ENCODE measurements at regions not wholly inside any gene's neighbourhood (a gene's known extent, or its start where the extent isn't known, plus 50 kb on each side); places are given as distances from the start of the nearest gene placed in this dataset.

DNA sequence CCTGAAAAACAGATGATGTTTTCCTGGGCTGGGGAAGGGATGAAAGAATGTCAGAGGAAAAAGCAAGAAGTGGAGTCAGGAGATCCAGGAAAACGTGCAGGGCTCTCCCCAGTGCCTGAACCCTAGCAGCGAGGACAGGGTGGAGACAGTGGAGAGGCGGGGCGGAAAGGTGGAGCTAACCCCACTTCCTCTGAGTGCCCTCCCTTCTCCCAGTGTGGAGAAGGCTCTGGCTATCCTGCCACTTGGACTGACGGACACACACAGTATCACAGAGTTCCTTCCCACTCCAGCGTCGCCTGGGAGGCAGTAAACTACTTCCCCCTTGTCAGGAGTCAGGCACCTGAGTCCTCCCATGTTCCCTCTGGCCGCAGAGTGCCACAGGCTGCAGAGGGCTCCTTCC, 125.3 kb upstream of the CHRNA7 start:
- in situ Hi-C loops (cut with MboI; ENCODE audit: low sequenced_read_pairs) = no loop called here

DNA sequence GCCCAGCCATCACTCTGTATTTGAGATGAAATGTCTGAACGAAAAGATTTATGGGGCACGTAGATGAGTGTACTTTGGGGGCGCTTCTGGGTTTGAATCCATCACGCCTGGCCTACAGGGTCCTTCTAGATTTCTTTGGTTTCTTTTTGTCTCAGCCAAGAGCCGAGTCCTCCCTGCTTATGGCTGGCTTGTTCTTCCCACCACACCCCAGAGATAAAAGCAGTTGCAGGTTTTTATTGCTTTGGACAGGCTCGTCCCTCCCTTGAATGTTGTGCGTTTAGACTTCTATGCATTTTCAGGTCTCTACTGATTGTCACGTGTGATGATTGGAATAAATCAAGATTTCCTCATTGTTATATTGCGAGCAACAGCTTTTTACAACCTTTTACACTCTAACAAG, 104.8 kb upstream of the CHRNA7 start:
- in situ Hi-C loops (cut with MboI; ENCODE audit: low sequenced_read_pairs) = no loop called here

DNA sequence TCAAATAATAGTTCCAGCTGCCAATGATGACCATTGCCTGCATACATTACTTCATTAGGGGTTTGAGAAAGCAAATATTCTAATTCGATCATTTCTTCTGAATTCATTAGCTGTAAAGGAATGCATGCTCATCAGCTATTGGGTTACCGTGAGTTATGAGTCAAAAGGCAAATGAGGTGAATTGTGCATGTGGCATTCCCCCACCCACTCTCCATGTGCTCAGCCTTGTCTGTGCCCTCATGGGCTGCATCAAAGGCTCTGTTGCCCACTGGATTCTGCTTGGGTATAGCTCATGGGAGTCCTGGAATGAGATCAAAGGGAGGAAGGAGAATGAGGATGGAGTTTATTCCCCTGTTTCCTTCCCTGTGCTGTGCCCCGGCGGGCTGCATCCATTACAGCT, 99.3 kb upstream of the CHRNA7 start:
- in situ Hi-C loops (cut with MboI; ENCODE audit: low sequenced_read_pairs) = no loop called here

- in situ Hi-C loops (cut with MboI; ENCODE audit: low sequenced_read_pairs) = no loop called here
These were observed 97.7 kb upstream of the CHRNA7 start for GRCh38 chr15:31932576-31932975.

GRCh38 chr15:31934821-31935220, 95.5 kb upstream of the CHRNA7 start:
- in situ Hi-C loops (cut with MboI; ENCODE audit: low sequenced_read_pairs) = no loop called here

- in situ Hi-C loops (cut with MboI; ENCODE audit: low sequenced_read_pairs) = no loop called here
These were observed 76.8 kb upstream of the CHRNA7 start for GRCh38 chr15:31953478-31953877.

DNA sequence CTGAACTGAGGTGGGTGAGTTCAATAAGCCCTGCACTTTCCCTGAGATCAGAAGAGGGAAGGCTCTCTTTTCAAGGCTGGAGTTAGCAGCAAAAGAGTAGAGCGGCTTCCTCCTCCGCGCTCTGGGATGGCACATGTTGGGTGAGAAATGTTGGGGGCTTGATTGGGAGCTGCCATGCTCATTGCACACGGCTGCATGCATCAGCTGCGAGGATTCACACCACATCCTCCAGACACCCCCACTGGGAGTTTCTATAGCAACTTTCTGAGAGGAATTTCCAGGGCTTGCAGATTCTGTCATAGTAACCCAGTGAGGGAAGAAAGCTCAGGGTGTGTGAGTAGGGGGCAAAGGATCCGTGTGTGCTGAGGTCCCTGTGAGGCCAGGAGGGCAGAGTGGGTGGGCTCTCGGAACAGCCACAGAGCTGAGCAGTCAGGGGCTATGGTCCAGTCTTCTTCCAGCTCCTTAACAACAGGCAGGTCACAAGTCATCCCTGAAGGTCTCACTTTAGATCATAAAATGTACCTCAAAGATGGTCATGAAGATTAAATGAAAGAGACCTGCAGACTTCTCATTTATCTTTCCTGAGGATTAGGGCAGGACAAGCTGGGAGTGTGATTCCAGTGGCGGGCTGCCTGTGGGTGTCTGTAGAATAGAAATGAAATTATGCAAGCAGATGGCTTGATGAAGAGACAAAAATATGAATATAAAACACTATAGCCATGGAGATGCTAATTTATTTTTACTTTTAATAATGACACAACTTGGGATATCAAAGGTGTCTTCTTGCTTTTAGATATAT, 75.7 kb upstream of the CHRNA7 start:
- in situ Hi-C loops (cut with MboI; ENCODE audit: low sequenced_read_pairs) = no loop called here

- in situ Hi-C loops (cut with MboI; ENCODE audit: low sequenced_read_pairs) = no loop called here
These were observed 74.6 kb upstream of the CHRNA7 start for GRCh38 chr15:31955734-31956133.

DNA sequence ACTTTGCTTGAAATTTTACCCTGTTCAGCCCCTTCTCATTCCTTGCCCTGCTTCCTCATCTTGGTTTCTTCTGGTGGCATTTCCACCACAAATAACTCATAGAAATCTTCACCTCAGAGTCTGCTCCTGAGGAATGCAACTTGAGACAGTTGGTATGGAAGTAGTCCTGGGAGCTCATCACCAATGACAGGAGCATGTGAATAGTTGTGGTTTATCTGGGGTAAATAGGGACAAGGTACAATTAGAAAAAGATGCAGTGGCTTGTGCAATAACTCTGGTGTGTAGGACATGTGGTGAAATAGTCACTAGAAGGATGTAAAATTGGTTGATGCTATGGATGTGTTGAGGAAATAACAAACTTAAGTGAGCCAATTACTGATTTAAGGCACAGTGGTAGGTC, 72.7 kb upstream of the CHRNA7 start:
- in situ Hi-C loops (cut with MboI; ENCODE audit: low sequenced_read_pairs) = no loop called here

DNA sequence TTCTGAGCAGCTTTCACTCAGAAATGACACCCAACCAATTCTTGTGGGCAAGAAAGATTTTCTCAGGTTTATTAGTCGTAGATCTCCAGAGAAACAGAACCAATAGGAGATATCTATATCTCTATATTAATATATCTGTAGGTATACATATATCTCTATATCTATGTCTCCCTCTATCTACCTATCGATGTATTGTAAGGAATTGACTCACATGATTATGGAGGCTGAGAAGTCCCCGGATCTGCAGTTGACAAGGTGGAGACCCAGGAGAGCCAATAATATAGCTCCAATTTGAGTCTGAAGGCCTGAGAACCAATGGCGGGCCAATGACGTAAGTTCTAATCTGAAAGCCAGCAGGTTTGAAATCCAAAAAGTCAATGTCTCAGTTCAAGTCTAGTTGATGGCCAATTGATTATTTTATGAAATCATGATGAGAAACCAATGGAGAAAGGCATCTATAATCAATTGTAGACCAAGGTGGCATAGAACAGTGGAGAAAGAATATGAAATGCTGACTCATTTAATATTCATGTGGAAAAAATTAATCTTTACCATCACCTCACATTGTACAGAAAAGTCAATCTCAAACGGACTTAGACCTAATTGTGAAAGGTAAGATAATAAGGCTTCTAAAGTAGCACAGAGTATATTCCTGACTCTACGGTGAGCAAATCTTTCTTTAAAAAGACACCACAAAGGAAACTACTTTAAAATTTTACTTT, 65.6 kb upstream of the CHRNA7 start:
- in situ Hi-C loops (cut with MboI; ENCODE audit: low sequenced_read_pairs) = no loop called here

DNA sequence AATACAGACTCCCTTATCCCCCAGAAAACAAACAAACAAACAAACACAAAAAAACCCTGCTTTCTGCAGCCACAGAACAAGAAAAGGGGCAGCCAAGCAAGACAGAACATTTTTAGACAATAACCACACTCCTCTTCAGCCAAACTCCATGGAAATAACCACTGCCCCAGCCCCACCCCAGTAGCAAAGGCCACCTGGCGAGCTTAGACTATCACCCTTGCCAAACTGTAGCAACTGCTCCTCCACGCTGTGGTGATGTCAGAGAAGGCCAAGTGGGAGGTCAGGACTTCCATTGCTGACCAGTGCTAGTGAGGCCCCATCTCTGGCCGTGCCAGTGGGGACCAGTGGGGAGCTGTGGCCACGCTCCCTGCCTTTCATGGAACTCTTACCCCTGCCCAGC, 60.3 kb upstream of the CHRNA7 start:
- in situ Hi-C loops (cut with MboI; ENCODE audit: low sequenced_read_pairs) = no loop called here

DNA sequence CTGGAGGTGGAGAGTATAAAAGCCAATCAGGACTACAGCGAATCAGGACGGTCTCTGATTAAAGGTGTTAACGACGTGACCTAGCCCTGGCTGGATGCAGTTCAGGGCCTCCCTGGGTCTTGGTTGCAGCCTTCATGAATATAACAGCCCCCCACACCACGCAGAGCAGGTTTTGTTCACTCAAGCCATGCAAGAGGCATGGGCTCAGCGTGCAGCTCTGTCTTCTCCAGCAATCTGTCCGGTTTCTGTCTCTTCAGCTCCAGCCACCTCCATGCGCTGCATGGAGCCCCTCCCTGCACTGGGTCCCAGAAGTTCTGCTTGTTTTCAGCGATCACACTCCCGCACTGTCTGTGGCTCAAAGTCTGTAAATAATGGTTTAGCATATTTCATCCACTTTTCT, 57.1 kb upstream of the CHRNA7 start:
- in situ Hi-C loops (cut with MboI; ENCODE audit: low sequenced_read_pairs) = no loop called here

DNA sequence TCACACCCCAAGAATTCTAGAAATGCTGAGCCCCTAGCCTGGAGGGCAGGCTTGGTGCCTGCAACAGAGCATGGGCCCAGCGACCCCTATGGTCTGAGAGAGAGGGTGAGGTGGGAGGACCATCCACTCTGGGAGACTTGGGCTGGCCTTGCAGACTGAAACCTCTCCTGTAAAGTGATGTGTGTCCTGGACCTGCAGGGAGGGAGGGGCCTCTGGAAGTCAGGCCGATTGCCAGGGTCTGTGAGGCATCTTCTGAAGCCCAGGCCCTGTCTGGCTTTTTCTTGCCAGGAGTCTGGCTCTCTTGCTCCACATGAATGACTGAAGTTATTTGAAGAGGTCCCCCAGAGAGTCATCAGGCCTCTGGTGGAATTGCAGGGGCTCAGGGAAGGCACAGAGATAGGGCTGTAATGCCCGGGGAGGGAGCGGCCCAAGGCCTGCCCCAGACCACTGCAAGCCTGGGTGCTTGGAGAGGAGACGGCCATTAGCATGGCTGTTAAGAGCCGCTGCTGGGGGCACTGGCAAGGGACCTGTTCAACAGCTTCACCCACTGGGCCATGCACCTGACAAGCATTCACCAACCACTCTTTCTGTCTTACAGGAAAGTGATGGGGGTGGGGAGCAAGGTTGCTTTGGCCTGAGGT, 56.0 kb upstream of the CHRNA7 start:
- in situ Hi-C loops (cut with MboI; ENCODE audit: low sequenced_read_pairs) = no loop called here

DNA sequence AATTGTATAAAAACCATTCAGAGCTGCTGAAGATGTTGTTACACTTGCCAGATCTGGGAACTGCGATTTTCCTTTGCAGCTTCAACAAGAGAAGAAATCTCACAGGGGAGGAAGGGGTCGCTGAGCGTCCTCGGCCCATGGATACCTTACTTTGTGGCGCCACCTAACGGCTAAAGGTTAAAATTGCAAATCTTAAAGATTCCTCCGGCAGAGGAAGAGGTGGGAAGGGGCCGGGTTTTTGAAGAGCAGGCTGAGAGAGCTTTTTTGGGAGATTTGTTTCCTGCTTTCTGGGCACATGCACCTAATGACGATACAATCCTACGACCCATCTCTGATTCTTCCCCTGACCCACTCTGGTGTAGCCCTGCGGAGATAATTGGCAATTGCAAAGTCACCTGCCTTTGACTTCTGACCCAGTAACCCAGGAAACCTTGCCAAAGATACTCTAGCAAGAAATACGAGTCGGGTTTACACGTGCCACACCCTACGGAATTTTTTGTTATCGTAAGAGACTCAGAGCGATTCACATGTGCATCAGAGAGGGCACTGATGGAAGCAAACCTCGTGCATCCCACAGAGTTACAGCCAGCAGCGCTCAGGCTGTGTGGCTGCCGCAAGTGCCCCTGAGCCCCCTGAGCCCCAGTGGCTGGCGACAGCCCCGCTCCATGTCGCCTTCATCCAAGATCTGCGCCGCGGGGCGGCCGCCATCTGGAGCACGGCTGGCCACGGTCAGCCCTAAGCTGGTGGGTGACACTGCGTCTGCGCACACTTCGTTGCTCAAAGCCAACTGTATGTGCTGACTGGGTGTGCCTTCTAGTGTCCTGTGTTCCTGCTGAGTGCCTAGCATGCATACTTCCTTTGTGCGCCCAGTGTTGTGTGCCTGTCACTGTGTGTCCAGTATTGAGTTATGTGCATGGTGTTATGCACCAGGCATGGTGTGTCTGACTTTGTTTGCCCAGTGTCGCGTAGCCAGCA, 55.2 kb upstream of the CHRNA7 start:
- in situ Hi-C loops (cut with MboI; ENCODE audit: low sequenced_read_pairs) = no loop called here

DNA sequence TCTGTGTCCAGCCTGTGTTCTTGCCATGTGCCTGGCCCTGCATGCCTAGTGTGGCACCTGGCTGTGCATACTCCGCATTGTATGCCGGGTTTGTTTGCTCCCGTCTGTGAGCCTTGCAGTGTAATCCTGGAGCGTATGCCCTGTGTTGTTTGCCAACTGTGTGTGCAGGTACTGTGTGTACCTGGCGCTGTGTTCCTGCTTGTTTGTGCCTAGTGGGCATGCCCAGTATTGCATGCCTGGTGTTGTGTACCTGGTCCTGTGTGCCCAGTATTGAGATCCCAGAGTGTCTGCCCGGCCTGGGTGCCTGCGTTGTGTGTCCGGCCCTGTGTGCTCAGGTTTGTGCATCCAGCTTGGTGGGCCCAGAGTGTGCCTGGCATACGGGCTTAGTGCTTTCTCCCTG, 54.5 kb upstream of the CHRNA7 start:
- in situ Hi-C loops (cut with MboI; ENCODE audit: low sequenced_read_pairs) = no loop called here

GRCh38 chr15:31977138-31977537, 53.2 kb upstream of the CHRNA7 start:
- in situ Hi-C loops (cut with MboI; ENCODE audit: low sequenced_read_pairs) = no loop called here

DNA sequence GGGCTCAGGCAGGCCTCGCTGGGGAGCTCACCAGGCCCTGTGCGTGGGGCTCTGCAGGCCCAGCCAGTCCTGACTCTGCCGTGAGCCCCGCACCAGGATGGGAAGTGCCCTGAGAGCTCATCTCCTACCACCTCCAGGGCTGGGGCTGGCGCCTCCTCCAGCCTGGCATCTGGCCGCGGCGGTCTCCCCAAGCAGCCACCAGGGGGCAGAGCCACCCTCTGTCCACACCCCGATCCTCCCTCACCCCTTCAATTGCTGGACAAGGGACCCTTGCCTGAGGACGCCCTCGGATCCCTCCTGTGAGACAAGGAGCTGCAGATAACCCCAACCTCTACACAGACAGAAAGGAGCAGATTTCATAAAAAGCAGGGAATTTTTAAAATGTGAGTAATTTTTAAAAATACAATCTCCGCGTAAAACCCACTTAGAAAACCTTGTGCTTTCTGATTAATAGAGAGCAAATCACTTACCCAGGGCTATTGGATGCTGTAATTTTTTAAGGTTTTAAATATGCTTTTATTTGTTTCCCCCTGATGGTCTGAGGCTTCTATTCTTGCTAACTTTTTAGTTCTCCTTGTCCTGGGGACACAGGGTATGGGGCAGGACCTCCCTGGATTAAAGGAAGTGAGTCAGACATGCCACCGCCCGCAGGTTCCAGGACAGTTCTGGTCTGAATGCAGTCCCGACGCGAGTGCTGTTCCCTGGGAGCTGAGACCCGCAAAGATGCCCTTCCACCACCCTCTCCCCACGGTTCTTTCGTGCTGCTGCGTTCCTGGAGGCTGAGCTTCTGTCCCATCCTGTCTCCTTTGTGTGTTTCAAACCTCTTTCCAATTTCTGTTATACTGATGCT, 52.3 kb upstream of the CHRNA7 start:
- in situ Hi-C loops (cut with MboI; ENCODE audit: low sequenced_read_pairs) = no loop called here
